Kidney (tissue), 13 donors: ENCODE measurements at regions not wholly inside any gene's neighbourhood (a gene's known extent, or its start where the extent isn't known, plus 50 kb on each side); places are given as distances from the start of the nearest gene placed in this dataset.

Source experiments
- DNase-seq, 5 donors: peaks; one replicate each; pipeline ENCODE4 v3.0.0-alpha.2; 2013 to 2020
- FAIRE-seq: peaks from 2 replicates; lab custom pipeline; 2012; peaks lifted over from hg19 to GRCh38; lab: Jason Lieb, UNC
- H3K27ac ChIP-seq, 2 donors: one replicate each; pipeline ENCODE4 v1.7.0; 2013; ENCODE audit warnings: low read depth in 2 of 2, low read length in 2 of 2, inconsistent platforms in 1 of 2
- H3K27me3 ChIP-seq: one replicate; pipeline ENCODE4 v1.7.1; 2013; ENCODE audit warnings: low read length, inconsistent platforms; ENCODE audit not compliant: control insufficient read depth, insufficient read depth
- H3K36me3 ChIP-seq, 3 donors: one replicate each; pipeline versions ENCODE4 v1.7.0 to v1.7.1; 2013; ENCODE audit warnings: low read length in 3 of 3, control low read depth in 1 of 3, inconsistent platforms in 1 of 3; ENCODE audit not compliant: insufficient read depth in 3 of 3, control insufficient read depth in 2 of 3
- H3K4me1 ChIP-seq, 3 donors: one replicate each; pipeline versions ENCODE4 v1.7.0 to v1.7.1; 2013; ENCODE audit warnings: low read length in 3 of 3, inconsistent platforms in 1 of 3, low read depth in 1 of 3; ENCODE audit not compliant: control insufficient read depth in 2 of 3, insufficient read depth in 2 of 3
- H3K4me3 ChIP-seq, 3 donors: one replicate each; pipeline versions ENCODE4 v1.7.0 to v1.8.1; 2013; ENCODE audit warnings: low read length in 3 of 3, control low read depth in 1 of 3, inconsistent platforms in 1 of 3
- H3K9ac ChIP-seq, 3 donors: one replicate each; pipeline versions ENCODE4 v1.7.0 to v1.7.1; 2013; ENCODE audit warnings: low read length in 3 of 3, control low read depth in 1 of 3, inconsistent platforms in 1 of 3
- H3K9me3 ChIP-seq, 3 donors: one replicate each; pipeline versions ENCODE4 v1.7.0 to v1.7.1; 2013; ENCODE audit warnings: low read length in 3 of 3, control low read depth in 1 of 3, inconsistent platforms in 1 of 3; ENCODE audit not compliant: control insufficient read depth in 2 of 3, insufficient read depth in 1 of 3
- CTCF ChIP-seq: IDR thresholded peaks from 3 replicates; pipeline ENCODE4 v1.5.1; 2012; ENCODE audit warnings: mild to moderate bottlenecking, moderate library complexity, borderline replicate concordance; ENCODE audit not compliant: insufficient read depth; ENCODE audit errors: extremely low read depth
- intact Hi-C: fragments of 100-400 bp; cut with DNase I; formaldehyde crosslinking; loops from one replicate; pipeline ENCODE4 v1.11.1; 2022
- donor health status: control.
- donor health status: control.
- donor health status: control.
- donor health status: control.
- donor health status: control.
- donor health status: DM: yes; HTN: yes; CAD: no.
- donor health status: Normal renal cell carcinoma (clear cell type).

- Histone ChIP-seq H3K36me3 (no peaks in the 10 kb centered on the region), H3K9me3 (no peaks in the 10 kb centered on the region), H3K4me3 (peak overlapping the region; percentile 53 to 72 (median 67)), H3K9ac (peak overlapping the region in 2 of 3 donors; percentile 36 to 41), H3K27me3 (no peaks in the 10 kb centered on the region), H3K27ac (peak overlapping the region in 1 of 2 donors; percentile 56), H3K4me1 (no peaks in the 10 kb centered on the region)
- peak in 4 of 5 donors; percentile 25 to 48 (median 34) for DNase-seq
- intact Hi-C loops: no loop called here
- no peak for FAIRE-seq
- TF ChIP-seq CTCF: no peak
Measured at GRCh38 chr1:238485057-238485911, 594.6 kb upstream of the ZP4 start.

- Histone ChIP-seq H3K9me3 (no peaks in the 10 kb centered on the region), H3K27me3 (no peaks in the 10 kb centered on the region), H3K36me3 (no peaks in the 10 kb centered on the region), H3K4me1 (no peaks in the 10 kb centered on the region), H3K9ac (peak overlapping the region in 1 of 3 donors; percentile 41), H3K27ac (no peak overlapping the region), H3K4me3 (peak overlapping the region in 2 of 3 donors; percentile 67 to 72)
- intact Hi-C loops: no loop called here
- no peak for FAIRE-seq
- no peak for DNase-seq
- TF ChIP-seq CTCF: no peak
Measured at GRCh38 chr1:238484121-238484520, 593.4 kb upstream of the ZP4 start.

GRCh38 chr1:238476841-238477240, 586.1 kb upstream of the ZP4 start:
- FAIRE-seq (no peak), DNase-seq (no peak)
- Histone ChIP-seq H3K9me3 (no peaks in the 10 kb centered on the region), H3K27ac (no peak overlapping the region), H3K4me1 (no peaks in the 10 kb centered on the region), H3K9ac (no peak overlapping the region), H3K4me3 (no peak overlapping the region), H3K27me3 (no peaks in the 10 kb centered on the region), H3K36me3 (no peaks in the 10 kb centered on the region)
- TF ChIP-seq CTCF: no peak
- intact Hi-C loops: no loop called here
